Erythroblast (primary cell): ENCODE measurements at regions not wholly inside any gene's neighbourhood (a gene's known extent, or its start where the extent isn't known, plus 50 kb on each side); places are given as distances from the start of the nearest gene placed in this dataset.

ENCODE experiments used
- GATA1 ChIP-seq: IDR thresholded peaks from 2 replicates; pipeline ENCODE4 v1.6.1; 2011; ENCODE audit warnings: low read depth, mild to moderate bottlenecking, control low read depth, low read length, moderate library complexity
- POLR2A ChIP-seq: IDR thresholded peaks from 2 replicates; pipeline ENCODE4 v1.6.1; 2011; ENCODE audit warnings: mild to moderate bottlenecking, low read length

- TF ChIP-seq POLR2A (no peak), GATA1 (no peak)
These were observed 190.1 kb downstream of the SCP2D1 start for GRCh38 chr20:19003366-19004336.
